HG03521 (cell line): ENCODE measurements at regions not wholly inside any gene's neighbourhood (a gene's known extent, or its start where the extent isn't known, plus 50 kb on each side); places are given as distances from the start of the nearest gene placed in this dataset.
"Not testable (repeated sequence)": the region's sequence is repeated elsewhere in the genome, so short reads cannot be mapped to it uniquely, and the experiment has no call there.

Experiments
- ATAC-seq: cut with Tn5 transposase; IDR thresholded peaks from one replicate; pipeline ENCODE4 v1.9.1; 2021; ENCODE audit warnings: mild to moderate bottlenecking, moderate library complexity; ENCODE audit not compliant: unreplicated experiment

GRCh38 chr16:61435346-61435745 is 600.9 kb downstream of the CDH8 start:
- no peak for ATAC-seq

GRCh38 chr16:61432421-61432820 is 603.8 kb downstream of the CDH8 start:
- ATAC-seq: no peak

GRCh38 chr16:61421111-61421510 is 615.1 kb downstream of the CDH8 start:
- ATAC-seq: no peak

GRCh38 chr16:61419791-61420190 is 616.4 kb downstream of the CDH8 start:
- no peak for ATAC-seq

DNA sequence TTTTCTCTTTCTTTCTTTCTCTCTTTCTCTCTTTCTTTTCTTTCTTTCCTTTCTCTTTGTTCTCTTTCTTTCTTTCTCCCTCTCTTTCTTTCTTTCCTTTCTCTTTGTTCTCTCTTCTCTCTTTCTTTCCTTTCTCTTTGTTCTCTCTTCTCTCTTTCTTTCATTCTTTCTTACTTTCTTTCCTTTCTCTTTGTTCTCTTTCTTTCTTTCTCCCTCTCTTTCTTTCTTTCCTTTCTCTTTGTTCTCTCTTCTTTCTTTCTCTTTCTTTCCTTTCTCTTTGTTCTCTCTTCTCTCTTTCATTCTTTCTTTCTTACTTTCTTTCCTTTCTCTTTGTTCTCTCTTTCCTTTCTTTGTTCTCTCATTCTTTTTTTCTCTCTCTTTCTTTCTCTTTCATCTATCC is 617.4 kb downstream of the CDH8 start:
- not testable (repeated sequence) for ATAC-seq

DNA sequence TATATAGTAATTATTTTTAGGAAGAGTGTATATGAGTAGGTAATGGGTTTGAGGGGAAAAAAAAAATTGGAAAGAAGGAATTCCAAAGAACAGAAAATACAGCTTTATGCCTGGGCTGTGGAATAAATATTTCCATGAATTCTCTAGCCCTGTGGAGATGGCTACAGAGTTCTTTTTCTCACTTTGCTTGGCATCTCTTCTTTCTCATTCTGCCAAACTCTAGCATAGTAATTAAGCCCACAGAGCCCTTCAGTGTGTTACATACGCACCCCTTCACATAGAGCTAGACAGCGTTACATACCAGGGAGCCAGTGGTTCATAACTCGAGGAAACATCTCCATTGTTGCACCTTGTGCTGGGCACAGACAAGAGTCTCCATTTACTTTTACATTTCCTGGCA is 621.1 kb downstream of the CDH8 start:
- no peak for ATAC-seq

DNA sequence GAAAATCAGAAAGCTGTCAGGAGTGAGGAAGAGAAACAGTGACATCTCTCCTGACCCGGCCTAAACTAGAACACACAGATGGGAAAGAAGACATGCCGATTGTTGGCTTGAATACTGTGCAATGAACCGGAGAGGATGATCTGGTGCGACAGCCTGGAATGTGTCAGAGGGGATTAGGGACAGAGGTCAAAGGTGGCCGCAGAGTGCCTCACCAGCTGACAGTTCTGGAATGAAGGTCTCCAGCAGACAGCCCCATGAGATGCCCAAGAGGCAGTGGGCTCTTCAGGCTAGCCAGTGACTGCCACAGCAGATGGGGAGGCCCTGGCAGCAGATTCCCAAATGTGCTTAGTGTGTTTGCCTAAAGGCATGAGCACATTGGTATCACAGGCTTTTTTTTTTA is 623.2 kb downstream of the CDH8 start:
- no peak for ATAC-seq

DNA sequence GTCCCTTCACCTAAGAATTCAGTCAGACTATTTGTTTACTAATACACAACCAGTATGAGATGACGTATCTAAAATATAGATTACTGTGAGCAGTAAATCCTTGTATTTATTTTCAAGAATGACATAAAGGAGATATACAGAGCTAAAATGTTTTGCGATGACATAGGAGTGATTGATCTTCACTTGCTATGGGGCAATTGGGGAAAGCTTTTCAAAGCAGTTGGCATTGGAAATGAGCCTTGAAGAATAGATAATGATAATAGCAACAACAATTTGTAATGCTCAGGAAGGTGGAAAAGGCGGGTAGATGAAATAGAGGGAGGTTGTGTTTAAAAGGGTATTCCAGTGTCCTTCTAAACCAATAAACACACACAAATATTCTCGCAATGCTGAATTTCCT is 623.7 kb downstream of the CDH8 start:
- no peak for ATAC-seq

GRCh38 chr16:61409604-61410003 is 626.6 kb downstream of the CDH8 start:
- no peak for ATAC-seq

- ATAC-seq: no peak
Observed at GRCh38 chr16:61403386-61403785, 632.9 kb downstream of the CDH8 start.

DNA sequence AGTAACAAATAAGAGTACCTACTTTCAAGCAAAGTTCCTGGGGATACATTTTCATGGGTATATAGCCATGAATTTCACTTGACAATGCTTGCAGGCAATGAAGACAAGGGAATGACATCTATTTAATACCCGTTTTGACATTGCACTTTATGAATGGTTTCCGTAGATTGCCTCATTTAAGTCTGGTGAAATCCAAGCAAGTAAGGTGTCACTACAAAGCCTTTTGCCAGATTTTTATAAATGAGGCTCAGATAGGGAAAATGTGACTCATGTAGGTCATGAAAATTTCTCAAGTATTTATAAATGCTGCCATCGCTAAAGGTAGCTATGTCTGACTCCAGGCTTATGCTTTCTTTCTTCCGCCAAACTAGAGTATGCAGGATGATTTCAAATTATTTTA is 644.3 kb downstream of the CDH8 start:
- no peak for ATAC-seq

GRCh38 chr16:61390965-61391637 is 645.1 kb downstream of the CDH8 start:
- ATAC-seq: no peak

DNA sequence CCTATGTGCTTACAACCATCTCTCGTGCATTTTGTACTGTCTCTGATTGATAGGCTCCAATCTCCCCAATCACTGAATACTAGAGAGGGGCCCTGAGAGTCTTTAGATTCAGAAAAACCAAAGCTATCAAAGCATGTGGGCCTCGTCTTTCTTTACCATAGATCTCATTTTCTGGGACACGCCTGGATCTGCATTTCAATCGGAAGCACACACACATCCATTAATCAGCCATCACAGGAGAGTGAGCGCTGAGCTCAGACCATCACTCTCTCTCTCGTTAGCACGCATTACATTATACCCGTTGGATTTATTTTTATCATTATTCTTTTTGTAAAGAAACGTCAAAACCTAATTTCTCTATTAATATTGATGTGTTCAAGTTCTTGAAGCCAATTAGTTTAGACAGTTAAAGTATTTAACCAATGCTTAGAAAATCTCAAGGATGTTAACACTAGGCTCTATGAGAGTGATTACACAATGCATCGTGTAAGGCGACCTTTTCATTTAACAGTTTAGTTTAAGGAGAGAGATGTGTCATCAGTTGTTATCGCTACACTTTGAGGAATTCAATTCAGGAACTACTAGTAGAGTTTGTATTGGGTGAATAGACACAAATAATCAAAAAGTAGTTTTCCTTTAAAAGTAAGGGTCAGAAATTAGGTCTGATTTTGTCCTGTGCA is 650.7 kb downstream of the CDH8 start:
- no peak for ATAC-seq

DNA sequence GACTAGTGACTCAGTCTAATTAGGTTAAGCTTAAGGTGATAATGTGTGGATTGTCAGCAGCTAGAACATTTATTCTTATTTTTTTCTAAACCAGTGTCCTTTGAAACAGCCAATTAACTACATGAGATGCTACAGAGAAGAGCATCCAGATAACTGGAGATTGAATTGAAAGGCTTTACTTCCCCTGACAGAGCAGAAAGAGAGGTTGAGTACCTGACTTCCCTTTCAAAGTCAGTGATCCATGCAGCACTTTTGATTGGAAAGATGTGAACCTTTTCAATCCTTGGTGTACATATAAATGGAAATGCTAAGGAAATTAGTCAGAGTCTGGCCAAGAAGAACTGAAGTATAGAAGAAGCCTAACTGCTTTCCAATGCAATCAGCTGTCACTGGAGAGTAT is 653.8 kb downstream of the CDH8 start:
- no peak for ATAC-seq

- ATAC-seq: no peak
Observed at GRCh38 chr16:61379311-61379710, 656.9 kb downstream of the CDH8 start.

- ATAC-seq: no peak
Observed at GRCh38 chr16:61374071-61374470, 662.2 kb downstream of the CDH8 start.

DNA sequence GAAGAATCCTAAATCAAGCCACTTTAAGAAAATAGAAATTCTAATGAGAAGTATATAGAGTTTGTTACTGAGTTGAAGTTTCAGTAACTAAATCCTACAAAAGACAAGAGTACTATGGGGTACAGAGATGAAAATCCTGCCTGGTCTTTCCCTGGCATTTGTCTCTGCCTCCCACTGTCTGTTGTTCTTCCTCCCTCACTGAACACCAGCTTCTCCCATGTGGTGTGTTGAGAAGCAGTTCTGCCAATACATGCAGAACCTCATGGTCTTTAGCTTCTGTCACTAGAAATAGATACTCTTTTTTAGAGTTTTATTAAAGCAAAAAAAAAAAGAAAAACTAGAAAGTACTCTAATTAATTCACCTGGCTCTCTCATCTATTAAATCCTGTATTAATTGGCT is 664.4 kb downstream of the CDH8 start:
- ATAC-seq: no peak

- no peak for ATAC-seq
Observed at GRCh38 chr16:61371388-61371787, 664.9 kb downstream of the CDH8 start.

GRCh38 chr16:61370564-61370963 is 665.7 kb downstream of the CDH8 start:
- no peak for ATAC-seq

GRCh38 chr16:61366006-61366405 is 670.2 kb downstream of the CDH8 start:
- no peak for ATAC-seq

DNA sequence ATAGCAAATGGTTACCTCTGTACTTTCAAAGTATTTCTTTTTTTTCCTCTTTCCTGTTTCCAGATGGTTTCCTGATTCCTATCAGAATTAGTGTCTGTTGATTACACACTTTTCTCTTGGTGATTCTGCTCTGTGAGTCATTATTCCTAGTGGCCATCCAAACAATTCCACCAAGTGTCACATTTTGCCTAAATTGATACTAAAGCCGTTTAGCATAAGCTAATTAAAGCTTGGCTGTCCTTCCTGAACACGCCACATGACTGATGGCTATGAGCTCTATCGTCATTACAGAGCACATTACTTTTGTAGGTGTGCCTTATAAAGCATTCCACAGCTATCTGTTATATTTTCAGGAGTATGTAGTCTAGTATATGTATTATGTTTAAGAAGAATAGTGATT is 671.2 kb downstream of the CDH8 start:
- ATAC-seq: no peak

DNA sequence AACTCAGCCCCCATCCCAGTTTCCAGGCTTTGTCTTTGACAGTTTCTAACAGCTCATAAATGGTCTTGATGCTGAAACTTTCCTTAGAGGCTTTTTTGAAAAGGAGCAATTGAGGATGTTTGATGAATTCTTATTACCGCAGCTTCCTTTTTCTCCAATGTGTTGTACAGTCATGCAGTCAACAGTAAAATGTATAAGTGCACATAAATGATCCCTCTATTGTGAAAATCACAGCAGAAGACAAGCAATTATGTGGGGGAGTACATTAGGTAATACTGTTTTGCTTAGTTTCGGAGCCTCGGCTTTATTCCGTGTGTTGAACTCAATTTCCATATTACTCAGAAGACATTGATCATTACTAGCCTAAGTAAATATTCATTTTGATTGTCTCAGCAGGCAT is 673.7 kb downstream of the CDH8 start:
- no peak for ATAC-seq

DNA sequence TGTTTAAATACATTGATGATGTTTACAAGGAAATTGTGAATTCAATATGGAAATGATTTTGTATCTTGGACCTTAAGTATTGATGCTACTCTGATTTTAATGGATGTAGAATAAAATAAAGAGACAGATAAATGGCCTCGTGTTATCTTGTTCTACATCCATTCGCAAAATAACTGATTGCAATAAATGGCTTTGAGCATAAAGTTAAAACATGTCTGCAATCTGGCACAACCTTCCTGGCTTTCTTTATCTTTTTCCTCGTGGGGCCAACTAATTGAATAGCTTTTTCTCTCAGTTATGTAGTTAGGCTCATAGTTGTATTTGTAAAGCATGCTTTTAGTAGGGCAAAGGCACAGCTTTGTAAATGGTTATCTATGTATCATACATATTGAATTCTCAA is 691.4 kb downstream of the CDH8 start:
- no peak for ATAC-seq
